ENCODE measurements at regions not wholly inside any gene's neighbourhood (a gene's known extent, or its start where the extent isn't known, plus 50 kb on each side); places are given as distances from the start of the nearest gene placed in this dataset.
"Not testable (repeated sequence)": the region's sequence is repeated elsewhere in the genome, so short reads cannot be mapped to it uniquely, and the experiment has no call there.

- DNase-seq (ENCODE audit: low read depth, low spot score), result peak; percentile 22
- H3K4me3 ChIP-seq (ENCODE audit: low read depth, low read length), result no peak overlapping the region
- no peak for TF ChIP-seq CTCF (IDR thresholded peaks at IDR 0.05; ENCODE audit: low read depth, low read length)
- in situ Hi-C loops (cut with HindIII; ENCODE audit: low sequenced_read_pairs), result no loop called here
Observed at GRCh38 chr1:200487650-200488049, 77.8 kb upstream of the ZNF281 start.

DNA sequence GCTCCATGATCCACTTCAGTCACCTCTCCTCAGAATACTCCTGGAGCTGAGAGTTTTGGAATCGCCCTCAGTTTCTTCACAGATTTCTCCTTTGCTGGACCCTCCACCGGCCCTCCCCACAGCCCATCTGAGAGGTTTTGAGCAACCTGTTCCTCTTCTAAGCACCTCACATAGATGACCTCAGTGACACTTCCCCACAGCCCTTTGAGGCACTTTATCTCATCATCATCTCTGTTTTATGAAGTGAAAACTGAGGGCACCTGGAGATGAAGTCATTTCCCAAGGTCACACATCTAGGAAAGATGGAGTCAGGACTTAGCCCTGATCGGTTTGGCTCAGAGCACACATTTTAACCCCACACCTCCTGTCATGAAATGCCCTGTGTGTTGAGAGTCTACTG, 76.8 kb upstream of the ZNF281 start:
- DNase-seq (ENCODE audit: low read depth, low spot score), result no peak
- TF ChIP-seq CTCF (IDR thresholded peaks at IDR 0.05; ENCODE audit: low read depth, low read length), result no peak
- H3K4me3 ChIP-seq (ENCODE audit: low read depth, low read length), result no peak overlapping the region
- in situ Hi-C loops (cut with HindIII; ENCODE audit: low sequenced_read_pairs), result no loop called here

GRCh38 chr1:200484438-200484946, 74.7 kb upstream of the ZNF281 start:
- in situ Hi-C loops (cut with HindIII; ENCODE audit: low sequenced_read_pairs); H3K4me3 ChIP-seq (ENCODE audit: low read depth, low read length); DNase-seq (ENCODE audit: low read depth, low spot score): not testable (repeated sequence)

- no peak for TF ChIP-seq CTCF (IDR thresholded peaks at IDR 0.05; ENCODE audit: low read depth, low read length)
- H3K4me3 ChIP-seq (ENCODE audit: low read depth, low read length), result no peak overlapping the region
- in situ Hi-C loops (cut with HindIII; ENCODE audit: low sequenced_read_pairs), result no loop called here
- DNase-seq (ENCODE audit: low read depth, low spot score), result peak; percentile 98
Observed at GRCh38 chr1:200483491-200484143, 73.8 kb upstream of the ZNF281 start.

- H3K4me3 ChIP-seq (ENCODE audit: low read depth, low read length), result no peak overlapping the region
- in situ Hi-C loops (cut with HindIII; ENCODE audit: low sequenced_read_pairs), result no loop called here
- no peak for DNase-seq (ENCODE audit: low read depth, low spot score)
- no peak for TF ChIP-seq CTCF (IDR thresholded peaks at IDR 0.05; ENCODE audit: low read depth, low read length)
Observed at GRCh38 chr1:200480964-200481363, 71.1 kb upstream of the ZNF281 start.

GRCh38 chr1:200479816-200480215, 70.0 kb upstream of the ZNF281 start:
- in situ Hi-C loops (cut with HindIII; ENCODE audit: low sequenced_read_pairs), result no loop called here
- H3K4me3 ChIP-seq (ENCODE audit: low read depth, low read length), result no peak overlapping the region
- DNase-seq (ENCODE audit: low read depth, low spot score), result peak; percentile 24
- TF ChIP-seq CTCF (IDR thresholded peaks at IDR 0.05; ENCODE audit: low read depth, low read length), result no peak

DNA sequence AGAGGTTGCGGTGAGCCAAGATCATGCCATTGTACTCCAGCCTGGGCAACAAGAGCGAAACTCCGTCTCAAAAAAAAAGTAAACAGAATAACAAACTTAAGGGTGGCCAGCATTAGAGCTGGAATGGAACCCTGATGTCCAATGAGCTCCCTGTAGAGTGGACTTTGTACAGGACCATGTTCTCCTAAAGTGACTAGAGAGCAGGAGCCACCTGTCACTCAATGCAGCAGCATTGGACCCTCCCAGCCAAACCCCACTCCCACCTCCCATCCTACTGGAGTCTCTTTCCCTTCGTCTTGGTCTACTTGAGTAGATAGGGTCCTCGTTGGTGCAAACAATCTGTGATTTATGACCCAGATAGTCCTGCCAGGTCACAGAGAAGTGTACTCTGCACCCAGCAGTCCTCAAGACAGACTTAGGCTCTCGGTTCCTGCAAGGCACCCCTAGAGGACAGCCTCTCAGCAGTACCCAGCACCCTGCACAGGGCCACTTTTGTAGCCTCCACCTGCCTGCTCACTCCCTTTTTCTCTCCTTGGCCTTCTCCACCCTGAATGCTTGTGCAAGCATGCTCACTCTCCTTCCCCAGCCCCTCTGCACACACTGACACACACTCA, 69.2 kb upstream of the ZNF281 start:
- no peak for TF ChIP-seq CTCF (IDR thresholded peaks at IDR 0.05; ENCODE audit: low read depth, low read length)
- DNase-seq (ENCODE audit: low read depth, low spot score), result no peak
- H3K4me3 ChIP-seq (ENCODE audit: low read depth, low read length), result no peak overlapping the region
- in situ Hi-C loops (cut with HindIII; ENCODE audit: low sequenced_read_pairs), result no loop called here
